ENCODE measurements at regions not wholly inside any gene's neighbourhood (a gene's known extent, or its start where the extent isn't known, plus 50 kb on each side); places are given as distances from the start of the nearest gene placed in this dataset.
"Not testable (repeated sequence)": the region's sequence is repeated elsewhere in the genome, so short reads cannot be mapped to it uniquely, and the experiment has no call there.

GRCh38 chrX:11022588-11022987 is 88.5 kb upstream of the HCCS start:
- TF ChIP-seq, protein P1, sequence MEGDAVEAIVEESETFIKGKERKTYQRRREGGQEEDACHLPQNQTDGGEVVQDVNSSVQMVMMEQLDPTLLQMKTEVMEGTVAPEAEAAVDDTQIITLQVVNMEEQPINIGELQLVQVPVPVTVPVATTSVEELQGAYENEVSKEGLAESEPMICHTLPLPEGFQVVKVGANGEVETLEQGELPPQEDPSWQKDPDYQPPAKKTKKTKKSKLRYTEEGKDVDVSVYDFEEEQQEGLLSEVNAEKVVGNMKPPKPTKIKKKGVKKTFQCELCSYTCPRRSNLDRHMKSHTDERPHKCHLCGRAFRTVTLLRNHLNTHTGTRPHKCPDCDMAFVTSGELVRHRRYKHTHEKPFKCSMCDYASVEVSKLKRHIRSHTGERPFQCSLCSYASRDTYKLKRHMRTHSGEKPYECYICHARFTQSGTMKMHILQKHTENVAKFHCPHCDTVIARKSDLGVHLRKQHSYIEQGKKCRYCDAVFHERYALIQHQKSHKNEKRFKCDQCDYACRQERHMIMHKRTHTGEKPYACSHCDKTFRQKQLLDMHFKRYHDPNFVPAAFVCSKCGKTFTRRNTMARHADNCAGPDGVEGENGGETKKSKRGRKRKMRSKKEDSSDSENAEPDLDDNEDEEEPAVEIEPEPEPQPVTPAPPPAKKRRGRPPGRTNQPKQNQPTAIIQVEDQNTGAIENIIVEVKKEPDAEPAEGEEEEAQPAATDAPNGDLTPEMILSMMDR (IDR thresholded peaks at IDR 0.05; ENCODE audit: low read depth, low read length, poor library complexity, severe bottlenecking), result not testable (repeated sequence)
- TF ChIP-seq EZH2phosphoT487 (IDR thresholded peaks at IDR 0.05; ENCODE audit: borderline replicate concordance, low read length), result not testable (repeated sequence)

All from DOHH2 (cell line).